ENCODE measurements at regions not wholly inside any gene's neighbourhood (a gene's known extent, or its start where the extent isn't known, plus 50 kb on each side); places are given as distances from the start of the nearest gene placed in this dataset.
A peak's percentile ranks its signal among the peaks of the same experiment; 100 is the strongest.

DNA sequence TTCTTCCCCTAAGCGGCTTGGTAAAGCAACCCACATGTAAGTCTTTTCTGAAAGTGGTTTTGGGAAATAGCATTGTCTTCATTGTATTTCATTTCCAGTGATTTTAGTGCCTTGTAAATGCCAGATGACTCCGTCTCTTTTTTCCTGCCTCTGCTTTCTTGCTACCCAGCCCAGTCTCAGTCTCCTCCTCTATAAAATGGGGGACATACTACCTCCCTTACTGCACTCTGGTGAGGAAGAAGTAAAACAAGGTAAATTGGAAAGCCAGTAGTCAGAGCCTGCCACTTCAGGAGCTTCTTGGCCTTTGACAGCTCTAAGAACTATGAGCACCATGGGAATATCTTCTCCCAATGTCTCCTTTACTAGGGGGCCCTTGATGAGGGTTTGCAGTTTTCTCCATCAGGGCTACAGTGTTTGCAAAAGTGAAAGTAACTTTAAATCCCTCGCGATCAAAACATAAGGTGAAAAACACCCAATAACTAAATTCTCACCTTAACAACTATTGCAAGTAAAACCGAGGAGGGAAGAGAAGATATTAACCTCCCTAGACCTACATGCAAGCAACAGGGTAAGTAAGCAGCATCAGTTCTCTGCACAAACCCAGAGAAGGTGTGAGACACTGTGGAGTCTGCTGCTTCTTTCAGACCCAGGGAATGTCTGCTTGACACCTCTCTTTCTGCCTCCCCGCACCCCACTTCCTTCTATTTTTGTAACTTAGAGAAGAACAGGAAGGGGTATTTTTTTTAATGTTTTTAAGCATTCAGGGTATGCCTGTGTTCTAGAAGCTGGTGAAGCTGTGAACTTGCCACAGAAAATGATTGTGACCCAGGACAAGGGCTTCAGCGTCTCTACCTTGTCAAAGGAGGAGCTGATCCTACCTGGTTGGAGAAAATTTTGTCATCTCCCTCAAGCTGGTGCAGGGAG, 159.1 kb upstream of the EOMES start:
- Mint-ChIP-seq H3K4me1 (ENCODE audit: low read depth in 2 of 2) (peaks cover 41 to 51% of the 10 kb centered on the region in 2 donors), H3K9me3 (no peaks in the 10 kb centered on the region)
- ATAC-seq (replicated peaks), result peak; percentile 95

DNA sequence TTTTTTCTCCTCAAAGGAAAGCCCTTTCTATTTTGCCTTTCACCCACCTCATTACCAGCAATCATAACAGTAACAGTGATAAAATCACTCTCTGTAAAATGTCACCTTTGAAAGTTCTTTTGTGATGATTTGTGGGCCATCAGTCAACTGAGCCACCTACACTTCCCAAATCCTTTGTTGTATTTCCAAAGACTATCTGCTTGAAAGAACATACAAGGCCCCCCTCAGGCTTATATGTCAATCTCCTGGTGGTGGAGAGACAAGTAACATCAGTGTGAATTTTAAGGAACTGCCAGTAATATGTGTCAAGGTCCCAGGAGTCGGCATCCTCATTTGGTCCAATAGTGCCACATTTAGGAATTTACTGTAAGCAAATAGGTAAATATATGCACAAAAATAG, 161.1 kb upstream of the EOMES start:
- Mint-ChIP-seq H3K9me3 (no peaks in the 10 kb centered on the region), H3K36me3 (ENCODE audit: insufficient read depth) (peaks cover 4% of the 10 kb centered on the region), H3K4me1 (ENCODE audit: low read depth in 2 of 2) (peaks cover 34 to 50% of the 10 kb centered on the region in 2 donors), H3K27me3 (no peaks in the 10 kb centered on the region), H3K27ac (no peak overlapping the region), H3K4me3 (no peak overlapping the region)
- ATAC-seq (replicated peaks) (no peak), DNase-seq (no peak)

More for the DNA sequence above, 159.1 kb upstream of the EOMES start:
- Mint-ChIP-seq H3K36me3 (ENCODE audit: insufficient read depth) (peaks cover 4% of the 10 kb centered on the region), H3K4me3 (peak overlapping the region; percentile 66 to 80), H3K27me3 (no peaks in the 10 kb centered on the region), H3K27ac (peak overlapping the region; percentile 87 to 92)
- DNase-seq, result peak; percentile 61 to 71 (median 70)

- H3K27ac Mint-ChIP-seq, result no peak overlapping the region
- no peaks in the 10 kb centered on the region for H3K9me3 Mint-ChIP-seq
- ATAC-seq (replicated peaks), result no peak
- H3K4me1 Mint-ChIP-seq (ENCODE audit: low read depth in 2 of 2), result peaks cover 22 to 35% of the 10 kb centered on the region in 2 donors
- H3K4me3 Mint-ChIP-seq, result no peak overlapping the region
- peaks cover 4% of the 10 kb centered on the region for H3K36me3 Mint-ChIP-seq (ENCODE audit: insufficient read depth)
- H3K27me3 Mint-ChIP-seq, result peaks cover 0 to 5% of the 10 kb centered on the region in 2 donors
- no peak for DNase-seq
Measured at GRCh38 chr3:27885641-27886040, 163.5 kb upstream of the EOMES start.

DNA sequence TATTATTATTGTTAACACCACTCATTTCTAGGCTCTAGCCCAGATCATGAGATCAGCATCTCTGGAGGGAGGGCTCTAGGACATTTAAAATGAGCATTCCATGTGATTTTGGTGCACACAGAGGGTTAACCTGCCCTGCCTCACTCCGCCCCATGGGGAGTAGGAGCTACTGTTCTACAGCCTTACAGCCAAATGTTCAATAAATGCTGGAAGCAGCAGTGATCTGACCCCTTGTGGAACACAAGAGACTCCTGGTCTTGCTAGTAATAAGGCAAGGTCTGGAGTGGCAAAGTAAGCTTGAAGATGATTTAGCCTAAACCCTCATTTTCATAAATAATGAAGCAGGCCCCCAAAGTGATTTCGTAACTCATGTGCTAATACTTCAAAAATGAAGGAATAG, 166.4 kb upstream of the EOMES start:
- Mint-ChIP-seq H3K9me3 (peaks cover 3 to 13% of the 10 kb centered on the region in 2 donors), H3K27ac (no peak overlapping the region), H3K4me1 (ENCODE audit: low read depth in 2 of 2) (peaks cover 7 to 18% of the 10 kb centered on the region in 2 donors), H3K4me3 (no peak overlapping the region), H3K27me3 (peaks cover 0 to 5% of the 10 kb centered on the region in 2 donors), H3K36me3 (ENCODE audit: insufficient read depth) (no peaks in the 10 kb centered on the region)
- no peak for DNase-seq
- ATAC-seq (replicated peaks), result no peak

DNA sequence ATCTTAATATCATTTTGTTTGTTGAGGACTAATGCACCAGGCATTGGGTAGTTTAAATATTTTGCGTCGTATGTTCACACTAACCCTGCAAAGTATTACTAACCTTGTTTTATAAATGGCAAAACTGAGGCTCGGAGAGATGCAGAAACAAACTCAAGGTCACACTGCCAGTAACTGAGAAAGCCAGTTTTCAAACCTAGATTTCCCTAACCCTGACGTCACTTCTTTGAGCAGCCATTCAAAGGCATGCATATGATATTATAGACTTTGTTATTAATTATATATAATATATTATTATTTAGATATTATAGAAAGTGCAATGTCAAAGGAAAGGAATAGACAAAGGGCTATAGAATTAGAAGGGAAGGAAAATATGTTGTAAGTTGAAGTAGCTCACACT, 167.6 kb upstream of the EOMES start:
- peaks cover 0 to 5% of the 10 kb centered on the region in 2 donors for H3K27me3 Mint-ChIP-seq
- H3K4me1 Mint-ChIP-seq (ENCODE audit: low read depth in 2 of 2), result peaks cover 7 to 18% of the 10 kb centered on the region in 2 donors
- H3K36me3 Mint-ChIP-seq (ENCODE audit: insufficient read depth), result no peaks in the 10 kb centered on the region
- ATAC-seq (replicated peaks) (no peak), DNase-seq (no peak)
- H3K27ac Mint-ChIP-seq, result no peak overlapping the region
- H3K4me3 Mint-ChIP-seq, result no peak overlapping the region
- H3K9me3 Mint-ChIP-seq, result peaks cover 3 to 17% of the 10 kb centered on the region in 2 donors

DNA sequence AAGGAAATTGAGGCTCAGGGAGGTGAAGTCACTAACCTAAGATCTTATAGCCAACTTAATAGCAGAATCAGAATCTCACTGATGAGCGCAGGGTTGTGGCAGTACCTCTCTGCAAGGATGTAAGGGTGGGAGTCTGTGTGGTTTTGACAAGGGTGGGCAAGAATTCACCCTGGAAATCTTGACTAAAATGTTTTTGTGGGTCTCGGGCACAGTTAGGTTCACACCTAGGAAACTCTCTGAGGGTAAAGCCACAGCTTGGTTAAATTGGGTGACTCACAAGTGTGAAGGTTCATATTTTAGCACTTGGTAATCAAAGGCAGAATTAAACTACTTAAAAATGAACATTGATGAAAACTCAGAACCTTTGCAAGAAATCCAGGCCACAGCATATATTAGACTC, 178.2 kb upstream of the EOMES start:
- no peaks in the 10 kb centered on the region for H3K36me3 Mint-ChIP-seq (ENCODE audit: insufficient read depth)
- DNase-seq (peak; percentile 27 to 35 (median 27)), ATAC-seq (replicated peaks) (peak; percentile 91)
- H3K9me3 Mint-ChIP-seq, result no peaks in the 10 kb centered on the region
- H3K4me1 Mint-ChIP-seq (ENCODE audit: low read depth in 2 of 2), result peaks cover 41 to 59% of the 10 kb centered on the region in 2 donors
- H3K27me3 Mint-ChIP-seq, result no peaks in the 10 kb centered on the region
- peak overlapping the region; percentile 26 to 53 for H3K4me3 Mint-ChIP-seq
- peak overlapping the region; percentile 9 to 62 for H3K27ac Mint-ChIP-seq

DNA sequence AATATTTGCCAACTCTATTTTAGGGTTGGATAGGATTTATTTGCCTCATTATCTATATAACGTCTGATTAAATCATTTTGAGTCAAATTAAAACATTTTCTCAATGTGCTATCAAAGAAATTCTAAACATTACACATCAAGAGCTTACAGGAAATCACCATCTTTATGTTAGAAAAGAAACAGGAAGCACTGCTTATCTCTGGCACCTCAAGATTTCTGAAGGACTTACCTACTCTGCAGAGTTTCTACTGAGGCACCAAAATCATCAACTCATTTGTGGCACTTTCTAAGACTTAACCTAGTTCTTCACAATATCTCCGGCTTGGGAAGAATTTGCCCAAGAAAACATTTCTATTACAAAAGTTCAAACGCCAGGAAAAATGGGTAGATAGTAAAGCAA, 181.3 kb upstream of the EOMES start:
- Mint-ChIP-seq H3K36me3 (ENCODE audit: insufficient read depth) (no peaks in the 10 kb centered on the region), H3K4me3 (peak overlapping the region; percentile 49 to 80), H3K27me3 (no peaks in the 10 kb centered on the region), H3K4me1 (ENCODE audit: low read depth in 2 of 2) (peaks cover 47 to 62% of the 10 kb centered on the region in 2 donors), H3K27ac (peak overlapping the region; percentile 60 to 90), H3K9me3 (no peaks in the 10 kb centered on the region)
- no peak for ATAC-seq (replicated peaks)
- DNase-seq, result no peak

GRCh38 chr3:27905625-27906024, 183.5 kb upstream of the EOMES start:
- Mint-ChIP-seq H3K4me1 (ENCODE audit: low read depth in 2 of 2) (peaks cover 34 to 50% of the 10 kb centered on the region in 2 donors), H3K9me3 (no peaks in the 10 kb centered on the region), H3K27me3 (no peaks in the 10 kb centered on the region), H3K4me3 (peak overlapping the region; percentile 6 to 31), H3K36me3 (ENCODE audit: insufficient read depth) (no peaks in the 10 kb centered on the region), H3K27ac (peak overlapping the region in 1 of 2 donors; percentile 36)
- DNase-seq (peak; percentile 36 to 51 (median 42)), ATAC-seq (replicated peaks) (peak; percentile 99)

- Mint-ChIP-seq H3K27me3 (no peaks in the 10 kb centered on the region), H3K4me1 (ENCODE audit: low read depth in 2 of 2) (peaks cover 31 to 43% of the 10 kb centered on the region in 2 donors), H3K36me3 (ENCODE audit: insufficient read depth) (no peaks in the 10 kb centered on the region), H3K9me3 (no peaks in the 10 kb centered on the region), H3K27ac (no peak overlapping the region), H3K4me3 (no peak overlapping the region)
- no peak for ATAC-seq (replicated peaks)
- DNase-seq, result no peak
Measured at GRCh38 chr3:27907148-27907547, 185.0 kb upstream of the EOMES start.

DNA sequence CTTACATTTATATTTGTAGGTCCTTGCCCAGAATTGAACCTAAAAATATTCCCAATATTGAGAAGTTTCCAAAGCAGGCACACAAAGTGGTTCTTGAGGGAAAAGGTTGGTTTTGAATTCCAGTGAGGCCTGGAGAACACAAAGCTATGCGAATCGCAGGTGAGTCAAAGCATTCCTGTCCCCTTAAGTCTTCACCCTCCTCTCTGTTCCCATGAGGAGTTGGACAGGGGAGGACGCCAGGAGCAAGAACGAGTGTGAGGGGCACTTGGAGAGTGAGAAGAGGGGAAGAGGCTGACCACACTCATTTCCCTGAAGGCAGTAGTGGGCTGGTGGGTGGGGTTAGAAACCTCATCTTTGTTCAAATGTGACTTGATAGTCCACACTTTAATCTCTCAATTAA, 185.8 kb upstream of the EOMES start:
- ATAC-seq (replicated peaks), result no peak
- Mint-ChIP-seq H3K27me3 (no peaks in the 10 kb centered on the region), H3K36me3 (ENCODE audit: insufficient read depth) (no peaks in the 10 kb centered on the region), H3K4me1 (ENCODE audit: low read depth in 2 of 2) (peaks cover 31 to 40% of the 10 kb centered on the region in 2 donors), H3K27ac (no peak overlapping the region), H3K4me3 (no peak overlapping the region), H3K9me3 (no peaks in the 10 kb centered on the region)
- no peak for DNase-seq

- no peak for ATAC-seq (replicated peaks)
- no peaks in the 10 kb centered on the region for H3K27me3 Mint-ChIP-seq
- H3K9me3 Mint-ChIP-seq, result no peaks in the 10 kb centered on the region
- H3K27ac Mint-ChIP-seq, result no peak overlapping the region
- no peak overlapping the region for H3K4me3 Mint-ChIP-seq
- no peaks in the 10 kb centered on the region for H3K36me3 Mint-ChIP-seq (ENCODE audit: insufficient read depth)
- no peak for DNase-seq
- H3K4me1 Mint-ChIP-seq (ENCODE audit: low read depth in 2 of 2), result peaks cover 15 to 25% of the 10 kb centered on the region in 2 donors
Measured at GRCh38 chr3:27910456-27910855, 188.3 kb upstream of the EOMES start.

GRCh38 chr3:27914199-27914598, 192.1 kb upstream of the EOMES start:
- Mint-ChIP-seq H3K36me3 (ENCODE audit: insufficient read depth) (no peaks in the 10 kb centered on the region), H3K27ac (no peak overlapping the region), H3K4me1 (ENCODE audit: low read depth in 2 of 2) (peaks cover 7 to 17% of the 10 kb centered on the region in 2 donors), H3K27me3 (no peaks in the 10 kb centered on the region), H3K4me3 (no peak overlapping the region), H3K9me3 (no peaks in the 10 kb centered on the region)
- DNase-seq, result no peak
- no peak for ATAC-seq (replicated peaks)

- peak overlapping the region in 1 of 2 donors; percentile 69 for H3K27ac Mint-ChIP-seq
- no peak for ATAC-seq (replicated peaks)
- H3K27me3 Mint-ChIP-seq, result no peaks in the 10 kb centered on the region
- H3K9me3 Mint-ChIP-seq, result no peaks in the 10 kb centered on the region
- DNase-seq, result no peak
- peak overlapping the region; percentile 15 to 32 for H3K4me3 Mint-ChIP-seq
- H3K4me1 Mint-ChIP-seq (ENCODE audit: low read depth in 2 of 2), result peaks cover 10 to 26% of the 10 kb centered on the region in 2 donors
- no peaks in the 10 kb centered on the region for H3K36me3 Mint-ChIP-seq (ENCODE audit: insufficient read depth)
Measured at GRCh38 chr3:27923349-27924068, 201.4 kb upstream of the EOMES start.

Measured in effector memory CD8-positive, alpha-beta T cell (primary cell).